Peyer's patch (tissue), 4 donors: ENCODE measurements at regions not wholly inside any gene's neighbourhood (a gene's known extent, or its start where the extent isn't known, plus 50 kb on each side); places are given as distances from the start of the nearest gene placed in this dataset.

Experiments used
- CTCF ChIP-seq, 6 experiments: fragments of 450-650 bp in 4 of 6; fragments of 200-600 bp in 2 of 6; sonication (generic) in 1 of 6; IDR thresholded peaks; one replicate each; pipeline ENCODE4 v1.5.1; 2017 to 2019; ENCODE audit warnings: antibody characterized with exemption in 6 of 6, mild to moderate bottlenecking in 3 of 6, moderate library complexity in 1 of 6
- POLR2A ChIP-seq, 2 donors: fragments of 450-650 bp; IDR thresholded peaks; one replicate each; pipeline ENCODE4 v1.5.1; 2017; ENCODE audit warnings: antibody characterized with exemption in 2 of 2, mild to moderate bottlenecking in 2 of 2, moderate library complexity in 2 of 2

DNA sequence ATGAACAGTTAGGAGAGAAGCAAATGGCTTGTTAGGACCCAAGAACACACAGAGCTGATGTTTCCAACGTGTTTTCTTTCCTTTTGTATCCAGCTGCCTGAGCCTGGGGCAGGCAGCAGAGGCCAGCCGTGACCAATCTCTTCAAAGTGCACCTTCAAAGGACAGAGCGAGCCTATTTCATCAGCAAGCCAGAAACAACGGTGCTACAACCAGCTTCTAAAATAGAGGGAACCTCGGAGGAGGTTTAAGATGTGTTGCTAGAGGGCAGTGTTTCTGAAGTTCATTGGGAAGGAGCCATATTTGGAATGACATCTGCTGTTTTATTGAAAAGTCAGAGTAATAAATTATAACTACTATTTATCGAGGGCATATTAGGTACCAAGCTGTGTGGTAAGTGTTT, 56.2 kb upstream of the RFC3 start:
- TF ChIP-seq CTCF (IDR thresholded peaks at IDR 0.05), result no peak
- TF ChIP-seq POLR2A (IDR thresholded peaks at IDR 0.05), result no peak
